Spleen (tissue), 11 donors: ENCODE measurements at regions not wholly inside any gene's neighbourhood (a gene's known extent, or its start where the extent isn't known, plus 50 kb on each side); places are given as distances from the start of the nearest gene placed in this dataset.
"Not testable (repeated sequence)": the region's sequence is repeated elsewhere in the genome, so short reads cannot be mapped to it uniquely, and the experiment has no call there.

Experiments used
- DNase-seq: peaks from one replicate; pipeline ENCODE4 v3.0.0-alpha.2; 2020
- H3K27ac ChIP-seq, 8 donors: fragments of 200-600 bp; sonication (generic) in 7 of 8; 1 replicate in 4 of 8; 2 replicates in 4 of 8; pipeline versions ENCODE4 v1.5.0 to v1.8.0; 2016 to 2021; ENCODE audit warnings: inconsistent platforms in 4 of 8, mild to moderate bottlenecking in 4 of 8, moderate library complexity in 1 of 8
- H3K27me3 ChIP-seq, 7 donors: fragments of 200-600 bp; sonication (generic) in 6 of 7; replicated peaks in 1 of 7; 1 replicate in 4 of 7; 2 replicates in 3 of 7; pipeline versions ENCODE4 v1.5.0 to v1.8.0; 2016 to 2021; ENCODE audit warnings: inconsistent platforms in 3 of 7, mild to moderate bottlenecking in 1 of 7
- H3K36me3 ChIP-seq, 6 donors: fragments of 200-600 bp; sonication (generic) in 5 of 6; 1 replicate in 4 of 6; 2 replicates in 2 of 6; pipeline versions ENCODE4 v1.5.0 to v1.8.0; 2016 to 2021; ENCODE audit warnings: inconsistent platforms in 2 of 6
- H3K4me1 ChIP-seq, 6 donors: fragments of 200-600 bp; sonication (generic) in 5 of 6; 1 replicate in 3 of 6; 2 replicates in 3 of 6; pipeline versions ENCODE4 v1.5.0 to v1.8.0; 2016 to 2021; ENCODE audit warnings: inconsistent platforms in 3 of 6
- H3K4me3 ChIP-seq, 8 donors: fragments of 200-600 bp; sonication (generic) in 7 of 8; 1 replicate in 4 of 8; 2 replicates in 4 of 8; pipeline versions ENCODE4 v1.5.0 to v1.8.0; 2016 to 2021; ENCODE audit warnings: inconsistent platforms in 4 of 8, mild to moderate bottlenecking in 4 of 8, moderate library complexity in 2 of 8
- H3K9me3 ChIP-seq, 8 donors: fragments of 200-600 bp; sonication (generic) in 7 of 8; 1 replicate in 4 of 8; 2 replicates in 4 of 8; pipeline versions ENCODE4 v1.5.0 to v1.8.0; 2016 to 2021; ENCODE audit warnings: inconsistent platforms in 4 of 8
- CTCF ChIP-seq, 11 experiments: fragments of 200-600 bp in 7 of 11; fragments of 450-650 bp in 4 of 11; sonication (generic) in 4 of 11; IDR thresholded peaks in 8 of 11; conservative IDR thresholded peaks in 3 of 11; 1 replicate in 7 of 11; 2 replicates in 4 of 11; pipeline versions ENCODE4 v1.4.0 to v1.8.0; 2016 to 2021; ENCODE audit warnings: antibody characterized with exemption in 11 of 11, inconsistent platforms in 4 of 11, mild to moderate bottlenecking in 1 of 11
- POLR2A ChIP-seq, 3 donors: fragments of 450-650 bp; IDR thresholded peaks; one replicate each; pipeline ENCODE4 v1.5.1; 2017; ENCODE audit warnings: antibody characterized with exemption in 3 of 3, mild to moderate bottlenecking in 1 of 3
- POLR2AphosphoS5 ChIP-seq, 3 donors: sonication (generic); formaldehyde crosslinking; IDR thresholded peaks; one replicate each; pipeline ENCODE4 v1.5.1; 2017; ENCODE audit warnings: antibody characterized with exemption in 3 of 3
- WGBS, 5 donors: extraction: QIAGEN DNeasy Blood & Tissue Kit in 3 of 5; methylation state at CpG; one replicate each; pipeline versions ENCODE4 v1.1.5 to v1.1.7; 2013 to 2018; 5-methylcytosine and 5-hydroxymethylcytosine counted together
- intact Hi-C: fragments of 100-400 bp; cut with DNase I; formaldehyde crosslinking; loops from one replicate; pipeline ENCODE4 v1.15.0; 2023; ENCODE audit warnings: low total_unique reads
- donor health status: healthy with polysubstance abuse.
- donor health status: DM: no; HTN: no; CAD: no; lungs with moderate emphysema.
- donor health status: DM: no; HTN: no; CAD: no.
- donor health status: Bipolar disorder and iron deficiency.
- donor health status: healthy.
- donor health status: DM: no; HTN: no; CAD: no.
- donor health status: DM: yes; HTN: yes; CAD: no.

DNA sequence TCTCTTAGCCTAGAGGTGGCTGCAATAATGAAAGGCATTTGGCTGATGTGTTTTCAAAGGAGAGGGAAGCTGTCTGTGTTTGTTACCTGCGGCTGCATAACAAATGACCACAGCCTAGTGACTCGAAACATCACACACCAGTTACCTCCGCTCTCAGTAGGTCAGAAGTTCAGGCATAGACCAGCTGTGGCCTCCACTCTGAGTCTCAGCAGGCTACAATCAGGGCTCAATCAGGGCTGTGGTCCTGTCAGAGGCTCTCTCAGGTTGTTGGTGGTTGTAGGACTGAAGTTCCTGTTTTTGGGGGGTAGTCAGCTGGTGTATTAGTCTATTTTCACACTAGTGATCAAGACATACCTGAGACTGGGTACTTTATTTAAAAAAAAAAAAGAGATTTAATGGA lies 1381.5 kb downstream of the CDH12 start:
- intact Hi-C loops, H3K27ac ChIP-seq, H3K27me3 ChIP-seq, H3K9me3 ChIP-seq, DNase-seq, H3K4me3 ChIP-seq, H3K4me1 ChIP-seq: not testable (repeated sequence)
- 83 to 94% (median 87%) methylated on average over 3 of the region's 3 CpGs; no CpG with 5 or more reads in 1 of the 5 donors for WGBS, 5 donors
- H3K36me3 ChIP-seq: peaks cover 0 to 44% (median 5%) of the 10 kb centered on the region in 6 donors

- H3K27me3 ChIP-seq, intact Hi-C loops, H3K9me3 ChIP-seq, H3K4me3 ChIP-seq, H3K27ac ChIP-seq, H3K4me1 ChIP-seq, DNase-seq: not testable (repeated sequence)
- peaks cover 0 to 62% (median 5%) of the 10 kb centered on the region in 6 donors for H3K36me3 ChIP-seq
- TF ChIP-seq CTCF (IDR thresholded peaks at IDR 0.05 in 8 of 11, conservative IDR thresholded peaks at IDR 0.05 in 3 of 11): peak in 6 of 11 experiments; percentile 10 to 51 (median 18)
- WGBS, 5 donors: 83 to 91% (median 87%) methylated on average over 5 to 6 of the region's 6 CpGs
These were observed 1383.5 kb downstream of the CDH12 start for GRCh38 chr5:21469523-21470101.

- WGBS, 5 donors: 89 to 100% (median 100%) methylated on average over 1 to 4 of the region's 5 CpGs
- H3K27ac ChIP-seq, H3K4me1 ChIP-seq, H3K9me3 ChIP-seq, intact Hi-C loops, H3K27me3 ChIP-seq, DNase-seq, H3K4me3 ChIP-seq: not testable (repeated sequence)
- peaks cover 0 to 69% (median 12%) of the 10 kb centered on the region in 6 donors for H3K36me3 ChIP-seq
These were observed 1385.6 kb downstream of the CDH12 start for GRCh38 chr5:21467544-21467943.

DNA sequence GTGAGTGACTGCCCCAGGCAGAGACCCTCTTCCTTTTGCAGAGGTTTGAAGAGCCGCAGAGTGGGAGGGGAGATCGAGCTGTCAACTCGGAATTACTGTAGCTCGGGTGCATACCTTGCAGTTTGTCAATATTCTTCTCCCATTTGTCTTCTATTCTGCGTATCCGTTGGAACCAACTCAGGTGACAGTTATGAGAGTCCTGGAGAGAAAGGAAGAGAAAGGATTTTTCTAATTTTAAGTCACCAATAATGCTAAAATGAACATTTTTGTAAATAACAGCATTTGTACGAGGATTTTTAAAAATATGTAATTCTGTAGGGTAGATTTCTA lies 1393.4 kb downstream of the CDH12 start:
- H3K4me1 ChIP-seq: peaks cover 0 to 18% (median 11%) of the 10 kb centered on the region in 6 donors
- DNase-seq, intact Hi-C loops, H3K9me3 ChIP-seq, H3K27me3 ChIP-seq: not testable (repeated sequence)
- H3K27ac ChIP-seq: peak overlapping the region in 6 of 8 donors; percentile 53 to 80 (median 74)
- peak overlapping the region; percentile 47 to 82 (median 67) for H3K4me3 ChIP-seq
- 0% methylated on average over 1 to 3 of the region's 7 CpGs; no CpG with 5 or more reads in 2 of the 5 donors for WGBS, 5 donors
- H3K36me3 ChIP-seq: peaks cover 0 to 35% (median 13%) of the 10 kb centered on the region in 6 donors

DNA sequence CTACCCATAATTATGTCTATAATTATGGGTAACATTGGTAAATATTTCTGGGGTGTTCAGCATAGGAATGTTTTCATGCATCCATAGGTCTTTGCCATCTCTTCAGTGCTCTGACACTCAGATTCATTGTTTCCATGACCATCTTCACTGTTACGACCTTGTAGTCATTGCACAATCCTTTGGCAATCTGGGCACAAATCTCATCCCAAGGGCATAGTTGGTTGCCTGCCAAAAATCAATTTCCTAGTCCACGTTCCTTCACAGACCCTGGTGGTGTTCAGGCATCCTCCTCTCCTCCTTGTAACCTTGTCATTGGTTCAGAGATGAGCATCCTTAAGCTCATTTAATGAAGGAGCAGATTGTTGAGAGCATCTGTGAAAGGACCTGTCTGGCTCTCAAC lies 1400.7 kb downstream of the CDH12 start:
- Histone ChIP-seq H3K4me1 (no peaks in the 10 kb centered on the region), H3K4me3 (no peak overlapping the region), H3K27me3 (no peaks in the 10 kb centered on the region), H3K36me3 (no peaks in the 10 kb centered on the region), H3K27ac (no peak overlapping the region), H3K9me3 (no peaks in the 10 kb centered on the region)
- 27 to 60% (median 45%) methylated on average over 2 of the region's 2 CpGs for WGBS, 5 donors
- no peak for DNase-seq
- intact Hi-C loops: no loop called here
- TF ChIP-seq CTCF (IDR thresholded peaks at IDR 0.05 in 8 of 11, conservative IDR thresholded peaks at IDR 0.05 in 3 of 11) (no peak), POLR2AphosphoS5 (IDR thresholded peaks at IDR 0.05) (no peak), POLR2A (IDR thresholded peaks at IDR 0.05) (no peak)

DNA sequence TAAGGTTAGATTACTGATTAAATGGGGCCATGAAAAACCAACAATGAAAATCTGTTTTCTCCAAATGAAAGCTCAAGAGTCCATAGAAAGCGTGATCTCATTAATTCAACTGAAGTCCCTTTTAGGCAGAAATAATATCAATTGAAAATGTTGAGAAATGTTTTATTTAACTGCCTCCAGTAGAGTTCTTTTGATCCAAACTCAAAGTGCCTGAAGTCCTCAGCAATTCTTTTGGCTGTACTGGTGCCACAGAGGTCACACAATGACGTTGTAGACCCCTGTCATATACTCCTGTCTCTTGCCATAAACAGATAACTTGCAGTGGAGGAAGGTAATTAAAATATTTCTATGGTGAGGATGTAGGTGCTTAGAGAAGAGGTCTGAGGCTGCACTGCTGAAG lies 1420.5 kb downstream of the CDH12 start:
- Histone ChIP-seq H3K4me3 (no peak overlapping the region), H3K27me3 (no peaks in the 10 kb centered on the region), H3K9me3 (no peaks in the 10 kb centered on the region), H3K27ac (no peak overlapping the region), H3K4me1 (no peaks in the 10 kb centered on the region), H3K36me3 (no peaks in the 10 kb centered on the region)
- no peak for DNase-seq
- TF ChIP-seq POLR2AphosphoS5 (IDR thresholded peaks at IDR 0.05) (no peak), POLR2A (IDR thresholded peaks at IDR 0.05) (no peak), CTCF (IDR thresholded peaks at IDR 0.05 in 8 of 11, conservative IDR thresholded peaks at IDR 0.05 in 3 of 11) (no peak)
- 44 to 74% (median 52%) methylated on average over 2 of the region's 2 CpGs for WGBS, 5 donors
- intact Hi-C loops: no loop called here
